T-cell (primary cell): ENCODE measurements at regions not wholly inside any gene's neighbourhood (a gene's known extent, or its start where the extent isn't known, plus 50 kb on each side); places are given as distances from the start of the nearest gene placed in this dataset.
"Not testable (repeated sequence)": the region's sequence is repeated elsewhere in the genome, so short reads cannot be mapped to it uniquely, and the experiment has no call there.

Source experiments
- ATAC-seq, 4 experiments: fragments of 200-7000 bp in 3 of 4; fragments of 150-1000 bp in 1 of 4; cut with Tn5 transposase; replicated peaks in 1 of 4; 1 replicate in 3 of 4; 2 replicates in 1 of 4; pipeline ENCODE4 v1.10.0; 2021; ENCODE audit warnings: moderate library complexity in 3 of 4, mild to moderate bottlenecking in 2 of 4, moderate number of reproducible peaks in 1 of 4
- CTCF ChIA-PET, 2 donors: fragments of 300-600 bp; sonication (Branson Sonifier 250); formaldehyde crosslinking; loops; one replicate each; lab custom pipeline; 2022; ENCODE audit warnings: antibody characterized with exemption in 2 of 2; lab: Charles Lee
- POLR2A ChIA-PET, 2 donors: fragments of 300-600 bp; sonication (Branson Sonifier 250); formaldehyde crosslinking; loops; one replicate each; lab custom pipeline; 2022; ENCODE audit warnings: antibody characterized with exemption in 2 of 2; lab: Charles Lee
- DNase-seq, 35 experiments: peaks; one replicate each; pipeline versions ENCODE4 v3.0.0 to v3.0.0-alpha.2; 2013 to 2023
- H3K27ac ChIP-seq: one replicate; pipeline ENCODE4 v1.5.1; 2013; ENCODE audit warnings: low read length
- H3K27me3 ChIP-seq, 2 experiments: replicated peaks in 1 of 2; 1 replicate in 1 of 2; 2 replicates in 1 of 2; pipeline versions ENCODE4 v1.6.1 to v1.7.0; 2013; ENCODE audit warnings: low read length in 1 of 2, mixed read lengths in 1 of 2; ENCODE audit not compliant: control insufficient read depth in 2 of 2, insufficient read depth in 2 of 2; ENCODE audit errors: extremely low read depth in 1 of 2
- H3K36me3 ChIP-seq, 2 donors: 1 replicate in 1 of 2; 2 replicates in 1 of 2; pipeline versions ENCODE4 v1.6.1 to v1.7.0; 2013; ENCODE audit warnings: low read length in 1 of 2; ENCODE audit not compliant: control insufficient read depth in 2 of 2, insufficient read depth in 1 of 2; ENCODE audit errors: extremely low read depth in 1 of 2
- H3K4me1 ChIP-seq, 2 experiments: 1 replicate in 1 of 2; 2 replicates in 1 of 2; pipeline versions ENCODE4 v1.6.1 to v1.7.0; 2013; ENCODE audit warnings: low read length in 2 of 2, mixed read lengths in 1 of 2; ENCODE audit not compliant: insufficient read depth in 2 of 2, control insufficient read depth in 1 of 2; ENCODE audit errors: extremely low read depth in 1 of 2
- H3K4me3 ChIP-seq, 2 donors: 1 replicate in 1 of 2; 2 replicates in 1 of 2; pipeline versions ENCODE4 v1.5.1 to v1.7.0; 2013; ENCODE audit warnings: mild to moderate bottlenecking in 2 of 2, low read length in 1 of 2, moderate library complexity in 1 of 2; ENCODE audit not compliant: control insufficient read depth in 1 of 2; ENCODE audit errors: extremely low read depth in 1 of 2
- H3K9me3 ChIP-seq: 2 replicates; pipeline ENCODE4 v1.7.0; 2013
- H3K27ac Mint-ChIP-seq, 2 donors: one replicate each; pipeline ENCODE4 v1.8.0; 2020 to 2021; ENCODE audit warnings: mild to moderate bottlenecking in 2 of 2, mixed read lengths in 2 of 2
- H3K27me3 Mint-ChIP-seq, 2 donors: one replicate each; pipeline ENCODE4 v1.8.0; 2021 to 2022; ENCODE audit warnings: mixed read lengths in 2 of 2
- H3K36me3 Mint-ChIP-seq: one replicate; pipeline ENCODE4 v1.8.0; 2021; ENCODE audit warnings: mixed read lengths
- H3K4me1 Mint-ChIP-seq, 3 donors: one replicate each; pipeline ENCODE4 v1.8.0; 2020 to 2022; ENCODE audit warnings: mixed read lengths in 3 of 3, mild to moderate bottlenecking in 1 of 3
- H3K4me3 Mint-ChIP-seq, 3 donors: one replicate each; pipeline ENCODE4 v1.8.0; 2020 to 2022; ENCODE audit warnings: mild to moderate bottlenecking in 3 of 3, mixed read lengths in 3 of 3, moderate library complexity in 3 of 3
- H3K9me3 Mint-ChIP-seq, 3 donors: one replicate each; pipeline ENCODE4 v1.8.0; 2020 to 2022; ENCODE audit warnings: mixed read lengths in 3 of 3
- WGBS: methylation state at CpG from one replicate; pipeline ENCODE4 v1.1.5; 2013; ENCODE audit warnings: missing lambda C conversion rate; ENCODE audit not compliant: insufficient coverage; 5-methylcytosine and 5-hydroxymethylcytosine counted together

- Histone ChIP-seq H3K4me1 (no peaks in the 10 kb centered on the region), H3K4me3 (no peak overlapping the region), H3K9me3 (no peaks in the 10 kb centered on the region), H3K27me3 (no peaks in the 10 kb centered on the region), H3K36me3 (no peaks in the 10 kb centered on the region), H3K27ac (no peak overlapping the region)
- ChIA-PET POLR2A (no interaction called here), CTCF (no interaction called here)
- ATAC-seq (no peak), DNase-seq (no peak)
- Mint-ChIP-seq H3K36me3 (no peaks in the 10 kb centered on the region), H3K4me1 (no peaks in the 10 kb centered on the region), H3K27me3 (no peaks in the 10 kb centered on the region), H3K27ac (no peak overlapping the region), H3K9me3 (peaks cover 0 to 4% (median 0%) of the 10 kb centered on the region in 3 donors), H3K4me3 (no peak overlapping the region)
- no CpG with 5 or more reads among the region's 2 CpGs for WGBS
Observed at GRCh38 chr6:69527921-69528476, 268.8 kb downstream of the LMBRD1 start.

GRCh38 chr6:69515480-69515879 is 281.3 kb downstream of the LMBRD1 start:
- H3K27ac Mint-ChIP-seq, H3K36me3 ChIP-seq, H3K27me3 ChIP-seq, H3K27me3 Mint-ChIP-seq, H3K36me3 Mint-ChIP-seq, ATAC-seq, CTCF ChIA-PET, H3K9me3 ChIP-seq, POLR2A ChIA-PET, H3K27ac ChIP-seq, DNase-seq, H3K4me3 Mint-ChIP-seq, H3K4me3 ChIP-seq, H3K4me1 ChIP-seq, H3K4me1 Mint-ChIP-seq: not testable (repeated sequence)
- WGBS: no CpG with 5 or more reads among the region's 9 CpGs
- peaks cover 4 to 20% (median 5%) of the 10 kb centered on the region in 3 donors for H3K9me3 Mint-ChIP-seq

GRCh38 chr6:69494595-69494994 is 302.2 kb downstream of the LMBRD1 start:
- H3K4me3 Mint-ChIP-seq: no peak overlapping the region
- no peaks in the 10 kb centered on the region for H3K27me3 Mint-ChIP-seq
- Histone ChIP-seq H3K4me3 (no peak overlapping the region), H3K27me3 (no peaks in the 10 kb centered on the region), H3K36me3 (no peaks in the 10 kb centered on the region), H3K4me1 (no peaks in the 10 kb centered on the region), H3K27ac (no peak overlapping the region), H3K9me3 (no peaks in the 10 kb centered on the region)
- no CpG with 5 or more reads among the region's 2 CpGs for WGBS
- no peak overlapping the region for H3K27ac Mint-ChIP-seq
- ATAC-seq: no peak
- peaks cover 3 to 19% (median 15%) of the 10 kb centered on the region in 3 donors for H3K9me3 Mint-ChIP-seq
- CTCF ChIA-PET: no interaction called here
- no peaks in the 10 kb centered on the region for H3K4me1 Mint-ChIP-seq
- no peak for DNase-seq
- POLR2A ChIA-PET: no interaction called here
- H3K36me3 Mint-ChIP-seq: no peaks in the 10 kb centered on the region

DNA sequence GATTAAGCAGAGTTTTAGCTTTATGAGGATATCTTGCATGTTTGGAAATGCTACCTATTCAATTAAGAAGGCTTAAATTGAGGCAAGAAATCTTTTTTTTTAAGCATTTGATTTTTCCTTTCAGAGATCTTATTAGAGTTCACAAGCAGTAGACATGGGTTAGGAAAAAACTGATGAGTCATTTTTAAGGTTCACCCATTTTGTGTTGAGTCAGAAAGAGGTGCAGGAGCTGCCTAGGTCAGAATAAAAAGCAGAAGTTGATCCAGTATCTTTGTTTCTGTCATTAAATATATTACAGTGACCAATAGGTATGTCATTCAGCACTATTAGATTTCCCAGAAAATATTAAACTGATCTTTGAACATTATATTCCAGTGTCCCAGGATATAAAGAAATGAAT is 306.8 kb downstream of the LMBRD1 start:
- H3K9me3 Mint-ChIP-seq: peaks cover 9 to 32% (median 21%) of the 10 kb centered on the region in 3 donors
- H3K4me3 Mint-ChIP-seq: no peak overlapping the region
- H3K27me3 ChIP-seq: no peaks in the 10 kb centered on the region
- H3K4me3 ChIP-seq: no peak overlapping the region
- H3K9me3 ChIP-seq: no peaks in the 10 kb centered on the region
- no peak for ATAC-seq
- H3K4me1 ChIP-seq: no peaks in the 10 kb centered on the region
- no peaks in the 10 kb centered on the region for H3K27me3 Mint-ChIP-seq
- DNase-seq: no peak
- H3K36me3 Mint-ChIP-seq: no peaks in the 10 kb centered on the region
- CTCF ChIA-PET: no interaction called here
- POLR2A ChIA-PET: no interaction called here
- H3K4me1 Mint-ChIP-seq: no peaks in the 10 kb centered on the region
- no peak overlapping the region for H3K27ac ChIP-seq
- no peaks in the 10 kb centered on the region for H3K36me3 ChIP-seq
- H3K27ac Mint-ChIP-seq: no peak overlapping the region

DNA sequence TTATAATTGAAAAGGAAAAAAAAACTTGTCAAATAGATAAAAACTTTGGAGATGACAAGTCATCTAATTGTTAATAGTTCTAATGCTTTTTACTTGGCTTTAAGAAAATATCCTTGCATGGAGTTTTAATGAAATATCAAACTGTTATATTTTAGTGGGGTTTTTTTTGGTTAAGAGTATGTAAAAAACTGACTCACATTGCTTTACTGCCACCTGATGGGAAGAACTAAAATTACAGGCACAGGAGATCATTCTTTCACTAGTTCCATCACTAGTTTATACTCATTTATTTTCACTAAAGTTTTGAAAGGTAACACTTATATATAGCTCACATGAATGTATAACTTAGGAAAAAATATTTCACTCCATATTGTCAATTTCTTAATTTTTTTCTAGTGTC is 309.1 kb downstream of the LMBRD1 start:
- ATAC-seq: no peak
- Mint-ChIP-seq H3K4me1 (no peaks in the 10 kb centered on the region), H3K36me3 (no peaks in the 10 kb centered on the region), H3K27me3 (no peaks in the 10 kb centered on the region), H3K4me3 (no peak overlapping the region), H3K9me3 (peaks cover 7 to 15% (median 13%) of the 10 kb centered on the region in 3 donors), H3K27ac (no peak overlapping the region)
- no peak overlapping the region for H3K27ac ChIP-seq
- no peaks in the 10 kb centered on the region for H3K9me3 ChIP-seq
- no peaks in the 10 kb centered on the region for H3K27me3 ChIP-seq
- H3K36me3 ChIP-seq: no peaks in the 10 kb centered on the region
- no peak overlapping the region for H3K4me3 ChIP-seq
- POLR2A ChIA-PET: no interaction called here
- no peaks in the 10 kb centered on the region for H3K4me1 ChIP-seq
- CTCF ChIA-PET: no interaction called here
- no peak for DNase-seq

GRCh38 chr6:69466979-69467570 is 329.7 kb downstream of the LMBRD1 start:
- H3K27me3 Mint-ChIP-seq: no peaks in the 10 kb centered on the region
- no peak overlapping the region for H3K27ac ChIP-seq
- peaks cover 0 to 6% (median 0%) of the 10 kb centered on the region in 3 donors for H3K9me3 Mint-ChIP-seq
- no peak for ATAC-seq
- H3K4me1 ChIP-seq: no peaks in the 10 kb centered on the region
- ChIA-PET CTCF (no interaction called here), POLR2A (no interaction called here)
- WGBS: 92% methylated on average over 16 of the region's 26 CpGs
- H3K4me1 Mint-ChIP-seq: no peaks in the 10 kb centered on the region
- H3K27me3 ChIP-seq: no peaks in the 10 kb centered on the region
- H3K4me3 ChIP-seq: no peak overlapping the region
- no peaks in the 10 kb centered on the region for H3K36me3 ChIP-seq
- H3K4me3 Mint-ChIP-seq: no peak overlapping the region
- H3K36me3 Mint-ChIP-seq: no peaks in the 10 kb centered on the region
- DNase-seq: no peak
- no peak overlapping the region for H3K27ac Mint-ChIP-seq
- no peaks in the 10 kb centered on the region for H3K9me3 ChIP-seq

GRCh38 chr6:69465866-69466265 is 330.9 kb downstream of the LMBRD1 start:
- Mint-ChIP-seq H3K4me3 (no peak overlapping the region), H3K36me3 (no peaks in the 10 kb centered on the region), H3K9me3 (peaks cover 0 to 6% (median 0%) of the 10 kb centered on the region in 3 donors), H3K27me3 (no peaks in the 10 kb centered on the region), H3K27ac (no peak overlapping the region), H3K4me1 (no peaks in the 10 kb centered on the region)
- Histone ChIP-seq H3K4me3 (no peak overlapping the region), H3K27me3 (no peaks in the 10 kb centered on the region), H3K27ac (no peak overlapping the region), H3K9me3 (no peaks in the 10 kb centered on the region), H3K36me3 (no peaks in the 10 kb centered on the region), H3K4me1 (no peaks in the 10 kb centered on the region)
- ChIA-PET POLR2A (no interaction called here), CTCF (no interaction called here)
- ATAC-seq: no peak
- DNase-seq: no peak
